Peyer's patch (tissue), 4 donors: ENCODE measurements at regions not wholly inside any gene's neighbourhood (a gene's known extent, or its start where the extent isn't known, plus 50 kb on each side); places are given as distances from the start of the nearest gene placed in this dataset.

Experiments used
- POLR2A ChIP-seq, 2 donors: fragments of 450-650 bp; IDR thresholded peaks; one replicate each; pipeline ENCODE4 v1.5.1; 2017; ENCODE audit warnings: antibody characterized with exemption in 2 of 2, mild to moderate bottlenecking in 2 of 2, moderate library complexity in 2 of 2
- TF ChIP-seq, protein P1 (sequence below), 6 experiments: fragments of 450-650 bp in 4 of 6; fragments of 200-600 bp in 2 of 6; sonication (generic) in 1 of 6; IDR thresholded peaks; one replicate each; pipeline ENCODE4 v1.5.1; 2017 to 2019; ENCODE audit warnings: antibody characterized with exemption in 6 of 6, mild to moderate bottlenecking in 3 of 6, moderate library complexity in 1 of 6

GRCh38 chr2:226643030-226643945, 156.3 kb downstream of the IRS1 start:
- TF ChIP-seq, protein P1, sequence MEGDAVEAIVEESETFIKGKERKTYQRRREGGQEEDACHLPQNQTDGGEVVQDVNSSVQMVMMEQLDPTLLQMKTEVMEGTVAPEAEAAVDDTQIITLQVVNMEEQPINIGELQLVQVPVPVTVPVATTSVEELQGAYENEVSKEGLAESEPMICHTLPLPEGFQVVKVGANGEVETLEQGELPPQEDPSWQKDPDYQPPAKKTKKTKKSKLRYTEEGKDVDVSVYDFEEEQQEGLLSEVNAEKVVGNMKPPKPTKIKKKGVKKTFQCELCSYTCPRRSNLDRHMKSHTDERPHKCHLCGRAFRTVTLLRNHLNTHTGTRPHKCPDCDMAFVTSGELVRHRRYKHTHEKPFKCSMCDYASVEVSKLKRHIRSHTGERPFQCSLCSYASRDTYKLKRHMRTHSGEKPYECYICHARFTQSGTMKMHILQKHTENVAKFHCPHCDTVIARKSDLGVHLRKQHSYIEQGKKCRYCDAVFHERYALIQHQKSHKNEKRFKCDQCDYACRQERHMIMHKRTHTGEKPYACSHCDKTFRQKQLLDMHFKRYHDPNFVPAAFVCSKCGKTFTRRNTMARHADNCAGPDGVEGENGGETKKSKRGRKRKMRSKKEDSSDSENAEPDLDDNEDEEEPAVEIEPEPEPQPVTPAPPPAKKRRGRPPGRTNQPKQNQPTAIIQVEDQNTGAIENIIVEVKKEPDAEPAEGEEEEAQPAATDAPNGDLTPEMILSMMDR (IDR thresholded peaks at IDR 0.05): no peak
- TF ChIP-seq POLR2A (IDR thresholded peaks at IDR 0.05): no peak
